H1 (cell line): ENCODE measurements at regions not wholly inside any gene's neighbourhood (a gene's known extent, or its start where the extent isn't known, plus 50 kb on each side); places are given as distances from the start of the nearest gene placed in this dataset.

ENCODE experiments used
- ASH2L ChIP-seq: fragments of 200-600, 300-600 bp; sonication (generic); IDR thresholded peaks from one replicate; pipeline ENCODE4 v1.7.1; 2017; ENCODE audit warnings: low read length

- TF ChIP-seq ASH2L, result no peak
These were observed 553.0 kb downstream of the EBF1 start (continued) for GRCh38 chr5:158546748-158547147.
